Kidney (tissue), 13 donors: ENCODE measurements at regions not wholly inside any gene's neighbourhood (a gene's known extent, or its start where the extent isn't known, plus 50 kb on each side); places are given as distances from the start of the nearest gene placed in this dataset.

Source experiments
- DNase-seq, 5 donors: peaks; one replicate each; pipeline ENCODE4 v3.0.0-alpha.2; 2013 to 2020
- FAIRE-seq: peaks from 2 replicates; lab custom pipeline; 2012; peaks lifted over from hg19 to GRCh38; lab: Jason Lieb, UNC
- H3K27ac ChIP-seq, 2 donors: one replicate each; pipeline ENCODE4 v1.7.0; 2013; ENCODE audit warnings: low read depth in 2 of 2, low read length in 2 of 2, inconsistent platforms in 1 of 2
- H3K27me3 ChIP-seq: one replicate; pipeline ENCODE4 v1.7.1; 2013; ENCODE audit warnings: low read length, inconsistent platforms; ENCODE audit not compliant: control insufficient read depth, insufficient read depth
- H3K36me3 ChIP-seq, 3 donors: one replicate each; pipeline versions ENCODE4 v1.7.0 to v1.7.1; 2013; ENCODE audit warnings: low read length in 3 of 3, control low read depth in 1 of 3, inconsistent platforms in 1 of 3; ENCODE audit not compliant: insufficient read depth in 3 of 3, control insufficient read depth in 2 of 3
- H3K4me1 ChIP-seq, 3 donors: one replicate each; pipeline versions ENCODE4 v1.7.0 to v1.7.1; 2013; ENCODE audit warnings: low read length in 3 of 3, inconsistent platforms in 1 of 3, low read depth in 1 of 3; ENCODE audit not compliant: control insufficient read depth in 2 of 3, insufficient read depth in 2 of 3
- H3K4me3 ChIP-seq, 3 donors: one replicate each; pipeline versions ENCODE4 v1.7.0 to v1.8.1; 2013; ENCODE audit warnings: low read length in 3 of 3, control low read depth in 1 of 3, inconsistent platforms in 1 of 3
- H3K9ac ChIP-seq, 3 donors: one replicate each; pipeline versions ENCODE4 v1.7.0 to v1.7.1; 2013; ENCODE audit warnings: low read length in 3 of 3, control low read depth in 1 of 3, inconsistent platforms in 1 of 3
- H3K9me3 ChIP-seq, 3 donors: one replicate each; pipeline versions ENCODE4 v1.7.0 to v1.7.1; 2013; ENCODE audit warnings: low read length in 3 of 3, control low read depth in 1 of 3, inconsistent platforms in 1 of 3; ENCODE audit not compliant: control insufficient read depth in 2 of 3, insufficient read depth in 1 of 3
- CTCF ChIP-seq: IDR thresholded peaks from 3 replicates; pipeline ENCODE4 v1.5.1; 2012; ENCODE audit warnings: mild to moderate bottlenecking, moderate library complexity, borderline replicate concordance; ENCODE audit not compliant: insufficient read depth; ENCODE audit errors: extremely low read depth
- intact Hi-C: fragments of 100-400 bp; cut with DNase I; formaldehyde crosslinking; loops from one replicate; pipeline ENCODE4 v1.11.1; 2022
- donor health status: control.
- donor health status: control.
- donor health status: control.
- donor health status: control.
- donor health status: control.
- donor health status: DM: yes; HTN: yes; CAD: no.
- donor health status: Normal renal cell carcinoma (clear cell type).

GRCh38 chr9:89975024-89975423 lies 370.2 kb downstream of the GADD45G start:
- H3K9me3 ChIP-seq = no peaks in the 10 kb centered on the region
- no peak for DNase-seq
- TF ChIP-seq CTCF = no peak
- no peaks in the 10 kb centered on the region for H3K27me3 ChIP-seq
- H3K27ac ChIP-seq = no peak overlapping the region
- H3K4me3 ChIP-seq = no peak overlapping the region
- intact Hi-C loops = no loop called here
- H3K4me1 ChIP-seq = no peaks in the 10 kb centered on the region
- no peak overlapping the region for H3K9ac ChIP-seq
- H3K36me3 ChIP-seq = no peaks in the 10 kb centered on the region
- FAIRE-seq = no peak

- Histone ChIP-seq H3K9ac (no peak overlapping the region), H3K36me3 (no peaks in the 10 kb centered on the region), H3K9me3 (no peaks in the 10 kb centered on the region), H3K4me3 (no peak overlapping the region), H3K4me1 (no peaks in the 10 kb centered on the region), H3K27me3 (no peaks in the 10 kb centered on the region), H3K27ac (no peak overlapping the region)
- no peak for FAIRE-seq
- DNase-seq = no peak
- no peak for TF ChIP-seq CTCF
- intact Hi-C loops = no loop called here
Observed at GRCh38 chr9:89975630-89976029, 370.8 kb downstream of the GADD45G start.

- Histone ChIP-seq H3K27me3 (no peaks in the 10 kb centered on the region), H3K9me3 (no peaks in the 10 kb centered on the region), H3K9ac (no peak overlapping the region), H3K4me1 (no peaks in the 10 kb centered on the region), H3K4me3 (no peak overlapping the region), H3K27ac (no peak overlapping the region), H3K36me3 (no peaks in the 10 kb centered on the region)
- DNase-seq = peak in 1 of 5 donors; percentile 43
- FAIRE-seq = no peak
- TF ChIP-seq CTCF = peak; percentile 43
- intact Hi-C loops = no loop called here
Observed at GRCh38 chr9:89978185-89978584, 373.4 kb downstream of the GADD45G start.

- no peak overlapping the region for H3K4me3 ChIP-seq
- DNase-seq (no peak), FAIRE-seq (no peak)
- no peak for TF ChIP-seq CTCF
- H3K27me3 ChIP-seq = no peaks in the 10 kb centered on the region
- intact Hi-C loops = no loop called here
- no peaks in the 10 kb centered on the region for H3K4me1 ChIP-seq
- H3K27ac ChIP-seq = no peak overlapping the region
- no peaks in the 10 kb centered on the region for H3K9me3 ChIP-seq
- no peak overlapping the region for H3K9ac ChIP-seq
- H3K36me3 ChIP-seq = no peaks in the 10 kb centered on the region
Observed at GRCh38 chr9:89980600-89980999, 375.8 kb downstream of the GADD45G start.
